ENCODE measurements at regions not wholly inside any gene's neighbourhood (a gene's known extent, or its start where the extent isn't known, plus 50 kb on each side); places are given as distances from the start of the nearest gene placed in this dataset.

- Mint-ChIP-seq H3K36me3 (ENCODE audit: low read depth) (no peaks in the 10 kb centered on the region), H3K9me3 (ENCODE audit: low read depth) (no peaks in the 10 kb centered on the region), H3K4me1 (no peaks in the 10 kb centered on the region), H3K27ac (no peak overlapping the region), H3K4me3 (no peak overlapping the region), H3K27me3 (no peaks in the 10 kb centered on the region)
- intact Hi-C loops (cut with DNase I, micrococcal nuclease), result no loop called here
- DNase-seq, result no peak
- ChIA-PET POLR2A (no interaction called here), CTCF (no interaction called here)
- ATAC-seq, result no peak
Measured at GRCh38 chr5:123753180-123753936, 241.4 kb downstream of the CSNK1G3 start.

- no peak for DNase-seq
- POLR2A ChIA-PET, result no interaction called here
Measured at GRCh38 chr5:123752552-123753179, 240.7 kb downstream of the CSNK1G3 start.

GRCh38 chr5:123751670-123752069 is 239.7 kb downstream of the CSNK1G3 start:
- ChIA-PET CTCF (no interaction called here), POLR2A (no interaction called here)
- no peaks in the 10 kb centered on the region for H3K9me3 Mint-ChIP-seq (ENCODE audit: low read depth)
- no peaks in the 10 kb centered on the region for H3K27me3 Mint-ChIP-seq
- ATAC-seq (no peak), DNase-seq (no peak)
- no peak overlapping the region for H3K27ac Mint-ChIP-seq
- no peaks in the 10 kb centered on the region for H3K4me1 Mint-ChIP-seq
- no peaks in the 10 kb centered on the region for H3K36me3 Mint-ChIP-seq (ENCODE audit: low read depth)
- intact Hi-C loops (cut with DNase I, micrococcal nuclease), result no loop called here
- no peak overlapping the region for H3K4me3 Mint-ChIP-seq

More at GRCh38 chr5:123752552-123753179, 240.7 kb downstream of the CSNK1G3 start:
- H3K4me3 Mint-ChIP-seq, result no peak overlapping the region
- ATAC-seq, result no peak
- no peak overlapping the region for H3K27ac Mint-ChIP-seq
- CTCF ChIA-PET, result no interaction called here
- no peaks in the 10 kb centered on the region for H3K9me3 Mint-ChIP-seq (ENCODE audit: low read depth)
- H3K36me3 Mint-ChIP-seq (ENCODE audit: low read depth), result no peaks in the 10 kb centered on the region
- H3K27me3 Mint-ChIP-seq, result no peaks in the 10 kb centered on the region
- no peaks in the 10 kb centered on the region for H3K4me1 Mint-ChIP-seq
- intact Hi-C loops (cut with DNase I, micrococcal nuclease), result no loop called here

GRCh38 chr5:123748239-123748638 is 236.3 kb downstream of the CSNK1G3 start:
- H3K4me1 Mint-ChIP-seq, result no peaks in the 10 kb centered on the region
- no peaks in the 10 kb centered on the region for H3K36me3 Mint-ChIP-seq (ENCODE audit: low read depth)
- POLR2A ChIA-PET, result no interaction called here
- CTCF ChIA-PET, result no interaction called here
- no peak for DNase-seq
- no peaks in the 10 kb centered on the region for H3K27me3 Mint-ChIP-seq
- ATAC-seq, result no peak
- H3K9me3 Mint-ChIP-seq (ENCODE audit: low read depth), result no peaks in the 10 kb centered on the region
- intact Hi-C loops (cut with DNase I, micrococcal nuclease), result no loop called here
- H3K27ac Mint-ChIP-seq, result no peak overlapping the region
- no peak overlapping the region for H3K4me3 Mint-ChIP-seq

- ATAC-seq (no peak), DNase-seq (no peak)
- H3K36me3 Mint-ChIP-seq (ENCODE audit: low read depth), result no peaks in the 10 kb centered on the region
- CTCF ChIA-PET, result interaction anchor here (0.7 to 1.2 kb wide), 2 partner anchors 9 to 10 kb away, joined by 3 to 4 read pairs; no protein-coding TSS in a partner anchor
- intact Hi-C loops (cut with DNase I, micrococcal nuclease), result no loop called here
- H3K27me3 Mint-ChIP-seq, result no peaks in the 10 kb centered on the region
- H3K4me1 Mint-ChIP-seq, result no peaks in the 10 kb centered on the region
- POLR2A ChIA-PET, result no interaction called here
- H3K27ac Mint-ChIP-seq, result no peak overlapping the region
- H3K9me3 Mint-ChIP-seq (ENCODE audit: low read depth), result peaks cover 2% of the 10 kb centered on the region
- no peak overlapping the region for H3K4me3 Mint-ChIP-seq
Measured at GRCh38 chr5:123746683-123747360, 234.8 kb downstream of the CSNK1G3 start.

GRCh38 chr5:123743990-123744583 is 232.1 kb downstream of the CSNK1G3 start:
- intact Hi-C loops (cut with DNase I, micrococcal nuclease), result no loop called here
- Mint-ChIP-seq H3K4me1 (no peaks in the 10 kb centered on the region), H3K27me3 (no peaks in the 10 kb centered on the region), H3K9me3 (ENCODE audit: low read depth) (peaks cover 2% of the 10 kb centered on the region), H3K27ac (no peak overlapping the region), H3K36me3 (ENCODE audit: low read depth) (no peaks in the 10 kb centered on the region), H3K4me3 (no peak overlapping the region)
- no peak for DNase-seq
- CTCF ChIA-PET, result no interaction called here
- ATAC-seq, result no peak
- POLR2A ChIA-PET, result no interaction called here

GRCh38 chr5:123735384-123735783 is 223.4 kb downstream of the CSNK1G3 start:
- Mint-ChIP-seq H3K36me3 (ENCODE audit: low read depth) (no peaks in the 10 kb centered on the region), H3K27ac (no peak overlapping the region), H3K4me3 (no peak overlapping the region), H3K9me3 (ENCODE audit: low read depth) (peaks cover 16% of the 10 kb centered on the region), H3K27me3 (no peaks in the 10 kb centered on the region), H3K4me1 (no peaks in the 10 kb centered on the region)
- intact Hi-C loops (cut with DNase I, micrococcal nuclease), result no loop called here
- ChIA-PET POLR2A (no interaction called here), CTCF (no interaction called here)
- DNase-seq, result no peak
- ATAC-seq, result no peak

- CTCF ChIA-PET, result no interaction called here
- Mint-ChIP-seq H3K4me1 (no peaks in the 10 kb centered on the region), H3K36me3 (ENCODE audit: low read depth) (no peaks in the 10 kb centered on the region), H3K4me3 (no peak overlapping the region), H3K27ac (no peak overlapping the region), H3K27me3 (no peaks in the 10 kb centered on the region), H3K9me3 (ENCODE audit: low read depth) (peaks cover 17% of the 10 kb centered on the region)
- POLR2A ChIA-PET, result no interaction called here
- intact Hi-C loops (cut with DNase I, micrococcal nuclease), result no loop called here
- DNase-seq (no peak), ATAC-seq (no peak)
Measured at GRCh38 chr5:123732257-123732656, 220.3 kb downstream of the CSNK1G3 start.

- ATAC-seq (no peak), DNase-seq (no peak)
- ChIA-PET CTCF (no interaction called here), POLR2A (no interaction called here)
- H3K36me3 Mint-ChIP-seq (ENCODE audit: low read depth), result no peaks in the 10 kb centered on the region
- H3K27me3 Mint-ChIP-seq, result no peaks in the 10 kb centered on the region
- no peaks in the 10 kb centered on the region for H3K9me3 Mint-ChIP-seq (ENCODE audit: low read depth)
- no peak overlapping the region for H3K27ac Mint-ChIP-seq
- H3K4me1 Mint-ChIP-seq, result no peaks in the 10 kb centered on the region
- H3K4me3 Mint-ChIP-seq, result no peak overlapping the region
- intact Hi-C loops (cut with DNase I, micrococcal nuclease), result no loop called here
Measured at GRCh38 chr5:123722451-123722850, 210.5 kb downstream of the CSNK1G3 start.

- ATAC-seq, result no peak
- no peak for DNase-seq
- H3K4me3 Mint-ChIP-seq, result no peak overlapping the region
- no peaks in the 10 kb centered on the region for H3K9me3 Mint-ChIP-seq (ENCODE audit: low read depth)
- H3K27ac Mint-ChIP-seq, result no peak overlapping the region
- no peaks in the 10 kb centered on the region for H3K27me3 Mint-ChIP-seq
- CTCF ChIA-PET, result no interaction called here
- POLR2A ChIA-PET, result no interaction called here
- H3K36me3 Mint-ChIP-seq (ENCODE audit: low read depth), result no peaks in the 10 kb centered on the region
- intact Hi-C loops (cut with DNase I, micrococcal nuclease), result no loop called here
- no peaks in the 10 kb centered on the region for H3K4me1 Mint-ChIP-seq
Measured at GRCh38 chr5:123721675-123722276, 209.8 kb downstream of the CSNK1G3 start.

- intact Hi-C loops (cut with DNase I, micrococcal nuclease), result no loop called here
- Mint-ChIP-seq H3K9me3 (ENCODE audit: low read depth) (no peaks in the 10 kb centered on the region), H3K4me3 (no peak overlapping the region), H3K27me3 (no peaks in the 10 kb centered on the region), H3K4me1 (no peaks in the 10 kb centered on the region), H3K27ac (no peak overlapping the region), H3K36me3 (ENCODE audit: low read depth) (no peaks in the 10 kb centered on the region)
- ChIA-PET POLR2A (no interaction called here), CTCF (interaction anchor here (0.8 kb wide), 1 partner anchor 115 kb away, joined by 3 read pairs; no protein-coding TSS in a partner anchor)
- ATAC-seq, result no peak
- DNase-seq, result no peak
Measured at GRCh38 chr5:123720955-123721354, 209.0 kb downstream of the CSNK1G3 start.

All from activated CD4-positive, alpha-beta T cell treated with anti-CD3 and anti-CD28 coated beads for 36 hours (primary cell).